Mesothelial cell of epicardium (in vitro differentiated cells): ENCODE measurements at regions not wholly inside any gene's neighbourhood (a gene's known extent, or its start where the extent isn't known, plus 50 kb on each side); places are given as distances from the start of the nearest gene placed in this dataset.
A peak's percentile ranks its signal among the peaks of the same experiment; 100 is the strongest.
"Not testable (repeated sequence)": the region's sequence is repeated elsewhere in the genome, so short reads cannot be mapped to it uniquely, and the experiment has no call there.

Source experiments
- DNase-seq, 2 experiments: peaks; one replicate each; pipeline ENCODE4 v3.0.0; 2021; ENCODE audit warnings: low spot score in 2 of 2; ENCODE audit not compliant: unreplicated experiment in 2 of 2
- H3K27ac Mint-ChIP-seq: 2 replicates; pipeline ENCODE4 v1.8.0; 2021; ENCODE audit warnings: mixed read lengths
- H3K27me3 Mint-ChIP-seq: 2 replicates; pipeline ENCODE4 v1.8.0; 2021; ENCODE audit warnings: low read depth, mixed read lengths
- H3K36me3 Mint-ChIP-seq: 2 replicates; pipeline ENCODE4 v1.8.0; 2021; ENCODE audit warnings: mixed read lengths
- H3K4me1 Mint-ChIP-seq: 2 replicates; pipeline ENCODE4 v1.8.0; 2021; ENCODE audit warnings: mixed read lengths
- H3K4me3 Mint-ChIP-seq: 2 replicates; pipeline ENCODE4 v1.8.0; 2021; ENCODE audit warnings: mild to moderate bottlenecking, moderate library complexity, mixed read lengths
- H3K9me3 Mint-ChIP-seq: 2 replicates; pipeline ENCODE4 v1.8.0; 2021; ENCODE audit warnings: mixed read lengths
- CTCF ChIP-seq: fragments of 200-600 bp; sonication (generic); IDR thresholded peaks from one replicate; pipeline ENCODE4 v1.5.0; 2021; ENCODE audit warnings: antibody characterized with exemption; ENCODE audit not compliant: unreplicated experiment

GRCh38 chr17:83204230-83204725 lies 124.9 kb downstream of the METRNL start:
- Mint-ChIP-seq H3K36me3 (no peaks in the 10 kb centered on the region), H3K4me3 (no peak overlapping the region), H3K27ac (no peak overlapping the region), H3K27me3 (no peaks in the 10 kb centered on the region), H3K4me1 (peaks cover 25% of the 10 kb centered on the region), H3K9me3 (no peaks in the 10 kb centered on the region)
- DNase-seq: no peak
- TF ChIP-seq CTCF: no peak

- not testable (repeated sequence) for H3K4me3 Mint-ChIP-seq, H3K36me3 Mint-ChIP-seq, H3K27me3 Mint-ChIP-seq, H3K9me3 Mint-ChIP-seq, DNase-seq, H3K27ac Mint-ChIP-seq
- peaks cover 22% of the 10 kb centered on the region for H3K4me1 Mint-ChIP-seq
These were observed 125.5 kb downstream of the METRNL start for GRCh38 chr17:83204736-83205386.

GRCh38 chr17:83205387-83206035 lies 126.1 kb downstream of the METRNL start:
- peak; percentile 98 for TF ChIP-seq CTCF
- H3K36me3 Mint-ChIP-seq, H3K27ac Mint-ChIP-seq, H3K27me3 Mint-ChIP-seq, H3K9me3 Mint-ChIP-seq, H3K4me3 Mint-ChIP-seq: not testable (repeated sequence)
- peak; percentile 47 to 83 for DNase-seq
- H3K4me1 Mint-ChIP-seq: peaks cover 15% of the 10 kb centered on the region

- not testable (repeated sequence) for H3K9me3 Mint-ChIP-seq, H3K36me3 Mint-ChIP-seq
- H3K4me1 Mint-ChIP-seq: peaks cover 10% of the 10 kb centered on the region
These were observed 126.6 kb downstream of the METRNL start for GRCh38 chr17:83206036-83206394.

GRCh38 chr17:83206819-83207588 lies 127.6 kb downstream of the METRNL start:
- H3K27me3 Mint-ChIP-seq, H3K9me3 Mint-ChIP-seq, H3K4me1 Mint-ChIP-seq, H3K36me3 Mint-ChIP-seq, H3K27ac Mint-ChIP-seq, H3K4me3 Mint-ChIP-seq, DNase-seq: not testable (repeated sequence)

More at GRCh38 chr17:83206036-83206394, 126.6 kb downstream of the METRNL start:
- DNase-seq, H3K27me3 Mint-ChIP-seq, H3K4me3 Mint-ChIP-seq: not testable (repeated sequence)
- H3K27ac Mint-ChIP-seq: peak overlapping the region; percentile 43

GRCh38 chr17:83247001-83247400 lies 167.6 kb downstream of the METRNL start:
- H3K27ac Mint-ChIP-seq, H3K27me3 Mint-ChIP-seq, H3K4me1 Mint-ChIP-seq, H3K4me3 Mint-ChIP-seq, H3K36me3 Mint-ChIP-seq, H3K9me3 Mint-ChIP-seq: not testable (repeated sequence)
- peak in 1 of 2 experiments; percentile 37 for DNase-seq
